HG03460 (cell line): ENCODE measurements at regions not wholly inside any gene's neighbourhood (a gene's known extent, or its start where the extent isn't known, plus 50 kb on each side); places are given as distances from the start of the nearest gene placed in this dataset.

Experiments used
- ATAC-seq: cut with Tn5 transposase; IDR thresholded peaks from one replicate; pipeline ENCODE4 v1.9.1; 2021; ENCODE audit not compliant: unreplicated experiment

DNA sequence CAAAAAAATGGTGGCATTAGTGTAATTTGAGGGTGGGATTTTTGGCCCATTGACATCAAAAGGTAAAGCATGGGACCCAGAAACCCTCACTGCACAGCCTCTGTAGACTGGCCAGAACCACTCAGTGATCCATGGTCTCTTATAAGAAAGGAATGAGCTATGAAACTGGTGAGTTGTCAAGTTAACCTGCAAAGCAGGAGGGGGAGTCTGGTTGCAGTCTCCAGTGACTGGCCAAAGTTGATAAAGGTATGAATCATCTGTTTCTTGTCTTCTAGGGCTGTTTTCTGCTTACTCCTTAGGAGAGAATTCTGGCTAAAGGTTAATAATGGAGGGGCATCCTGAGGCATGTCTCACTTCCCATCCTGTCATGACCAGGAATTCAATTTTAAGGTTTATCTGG, 325.2 kb downstream of the TLR4 start:
- no peak for ATAC-seq

DNA sequence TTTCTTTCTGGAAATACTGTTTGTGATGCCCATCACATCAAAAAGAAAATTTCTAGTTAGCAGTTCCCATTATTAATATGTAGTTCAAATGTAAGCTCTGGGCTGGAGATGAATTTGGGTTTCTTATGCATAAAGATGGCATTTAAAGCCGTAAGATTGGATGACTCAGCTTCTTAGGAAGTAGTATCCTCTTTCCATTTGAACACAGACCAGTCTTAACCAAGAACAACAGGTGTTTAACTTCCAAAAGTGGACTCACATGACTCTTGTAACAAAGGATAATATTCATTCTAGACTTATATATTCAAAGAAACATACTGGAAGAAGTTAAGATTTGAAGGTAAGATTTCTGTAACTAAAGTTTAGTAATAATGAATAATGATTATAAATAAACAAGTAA, 330.5 kb downstream of the TLR4 start:
- no peak for ATAC-seq

DNA sequence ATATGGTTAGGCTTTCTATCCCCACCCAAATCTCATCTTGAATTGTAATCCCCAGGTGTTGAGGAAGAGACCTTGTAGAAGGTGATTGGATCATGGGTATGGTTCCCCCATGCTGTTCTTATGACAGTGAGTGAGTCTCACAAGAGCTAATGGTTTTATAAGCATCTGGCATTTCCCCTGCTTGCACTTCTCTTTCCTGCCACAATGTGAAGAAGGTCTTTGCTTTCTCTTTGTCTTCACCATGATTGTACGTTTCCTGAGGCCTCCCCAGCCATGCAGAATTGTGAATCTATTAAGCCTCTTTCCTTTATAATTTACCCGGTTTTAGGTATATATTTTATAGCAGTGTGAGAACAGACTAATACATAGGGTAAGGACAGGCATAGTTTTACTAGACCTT, 334.5 kb downstream of the TLR4 start:
- ATAC-seq: no peak

DNA sequence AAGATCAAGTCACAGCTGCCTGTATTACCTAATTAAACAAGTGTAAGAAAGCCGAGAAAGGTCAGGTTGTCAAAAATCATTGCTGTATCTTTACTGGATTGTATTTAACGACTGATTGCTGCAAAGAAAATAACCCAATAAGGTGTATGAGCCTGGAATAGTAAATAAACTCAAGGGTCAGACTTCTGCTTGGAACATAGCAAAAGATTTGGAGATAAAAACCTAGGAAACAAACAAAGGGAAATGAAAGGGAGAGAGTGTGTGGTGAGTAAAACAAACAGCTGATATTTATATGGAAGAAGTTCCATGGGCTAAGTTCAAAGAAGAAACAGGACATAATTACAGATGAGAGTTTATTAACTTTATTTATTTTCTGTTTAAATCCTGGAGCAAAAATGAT, 354.0 kb downstream of the TLR4 start:
- no peak for ATAC-seq

DNA sequence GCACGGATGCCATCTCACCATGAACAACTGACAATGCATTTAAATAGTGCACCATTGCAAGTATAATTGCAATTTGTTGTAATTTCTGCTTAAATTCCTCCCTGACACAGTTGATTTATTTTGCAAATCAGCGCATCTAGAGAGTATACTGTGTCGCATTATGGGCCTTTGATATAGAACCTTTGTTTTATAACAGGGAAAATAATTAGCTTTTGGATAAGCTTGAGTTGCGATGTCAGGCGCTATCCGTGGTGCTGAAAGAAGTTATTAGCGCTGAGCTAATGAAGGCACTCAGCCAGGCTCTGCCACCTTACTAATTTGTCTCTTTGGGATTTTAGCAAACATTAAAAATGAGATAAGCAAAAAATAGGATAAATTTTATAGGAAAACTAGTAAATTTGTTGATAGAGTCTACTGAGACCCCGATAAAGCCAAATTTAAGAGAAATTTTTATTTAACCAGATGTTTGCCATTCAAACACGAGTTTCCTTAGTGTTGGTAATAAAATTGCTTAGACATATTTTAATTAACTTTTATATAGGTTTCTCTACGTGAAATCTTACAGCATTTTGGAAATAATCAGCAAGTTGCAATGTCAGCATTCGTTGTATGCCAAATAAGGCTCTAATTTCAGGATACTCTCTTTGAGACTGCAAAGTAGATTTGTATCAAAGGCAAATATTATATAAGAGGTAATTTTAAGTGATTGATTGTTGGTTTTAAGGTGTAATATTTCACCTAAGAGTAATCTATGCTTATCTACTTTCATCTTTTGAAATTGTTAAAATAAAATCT, 355.5 kb downstream of the TLR4 start:
- ATAC-seq: no peak

DNA sequence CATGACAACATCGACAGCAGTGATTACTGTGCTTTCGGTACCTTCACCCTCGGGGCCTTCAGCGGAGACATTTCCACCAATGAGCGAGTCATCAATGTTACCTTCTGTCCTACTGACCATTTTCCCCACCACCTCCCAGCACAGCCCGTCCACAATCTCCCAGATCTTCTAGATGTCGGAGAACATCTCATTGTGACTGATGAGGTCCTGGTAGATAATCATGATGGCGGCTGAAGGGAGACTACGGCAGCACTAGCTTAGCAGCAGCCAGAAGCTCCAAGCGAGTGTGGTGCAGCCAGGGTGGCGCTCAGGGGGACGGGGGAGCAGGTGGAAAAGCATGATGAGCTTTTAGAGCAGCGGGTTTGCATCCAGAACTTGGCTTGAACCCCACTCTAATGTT, 379.0 kb downstream of the TLR4 start:
- no peak for ATAC-seq

DNA sequence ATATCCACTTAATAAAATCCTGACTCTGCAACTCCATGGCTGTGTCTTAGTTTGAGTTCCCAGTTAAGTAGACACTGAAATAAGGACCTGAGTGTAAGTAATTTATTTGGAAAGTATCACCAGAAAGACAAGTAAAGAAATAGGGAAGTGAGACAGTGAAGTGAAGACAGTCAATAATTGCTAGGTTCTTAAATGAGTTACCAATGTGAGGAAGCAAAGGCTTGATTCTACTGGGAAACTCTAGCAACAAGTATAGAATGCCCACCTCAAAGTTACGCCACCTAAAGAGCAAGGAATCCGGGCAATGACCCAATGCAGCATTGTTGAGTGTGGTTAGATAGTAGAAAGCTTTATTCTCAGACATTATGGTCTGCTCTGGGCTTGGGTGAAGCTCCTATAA, 383.9 kb downstream of the TLR4 start:
- ATAC-seq: no peak

DNA sequence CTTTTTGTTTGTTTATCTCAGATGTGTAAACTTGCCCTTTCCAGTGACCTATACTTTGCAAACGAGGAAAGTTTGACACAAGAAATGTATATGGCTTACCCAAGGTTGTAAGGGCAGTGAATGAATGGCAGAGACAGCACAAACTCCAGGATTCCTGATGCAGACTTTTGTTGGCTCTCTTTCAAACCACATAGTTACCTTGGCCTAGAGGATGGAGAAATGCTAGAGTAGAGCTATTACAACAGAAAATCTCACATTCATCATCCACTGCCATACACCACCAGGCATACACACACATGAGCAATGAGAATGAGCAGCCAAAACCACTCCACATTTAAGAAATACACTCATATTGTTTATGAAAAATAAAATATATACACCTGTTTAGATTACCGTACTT, 387.0 kb downstream of the TLR4 start:
- no peak for ATAC-seq

DNA sequence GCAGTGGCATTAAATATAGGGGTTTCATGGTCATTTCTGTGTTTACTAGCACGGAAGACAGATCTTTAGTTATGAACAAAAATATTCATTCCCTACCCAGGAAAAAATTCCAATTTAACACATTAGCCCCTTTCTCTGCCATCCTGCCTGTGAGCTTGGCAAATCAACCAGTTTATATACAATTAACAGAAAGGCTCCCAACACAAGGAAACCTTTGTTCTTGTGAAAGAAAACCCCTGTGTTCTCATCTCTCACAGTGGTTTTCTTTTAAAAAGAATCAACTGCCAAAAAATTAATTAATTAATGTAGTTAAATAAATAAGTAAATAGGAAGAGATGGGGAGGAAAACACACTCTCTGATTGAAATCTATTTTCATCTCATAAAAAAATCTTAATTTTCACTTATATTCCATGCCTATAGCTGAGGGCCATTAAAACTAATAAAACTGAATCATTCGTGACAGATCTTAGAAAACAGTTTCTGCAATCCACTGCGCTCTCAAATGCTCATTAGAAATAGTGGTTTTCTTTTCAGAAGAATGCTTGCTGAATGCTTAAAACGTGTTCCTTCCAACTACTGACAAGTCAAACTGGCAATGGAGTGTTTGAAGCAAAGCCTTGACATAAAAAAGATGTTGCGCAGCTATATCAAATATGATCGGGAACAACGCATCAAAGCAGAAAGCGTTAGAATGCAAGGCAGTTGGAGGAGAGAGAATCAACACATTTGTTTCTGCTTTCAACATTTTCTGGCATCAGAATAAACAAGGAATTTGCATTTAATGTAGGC, 387.7 kb downstream of the TLR4 start:
- ATAC-seq: no peak

DNA sequence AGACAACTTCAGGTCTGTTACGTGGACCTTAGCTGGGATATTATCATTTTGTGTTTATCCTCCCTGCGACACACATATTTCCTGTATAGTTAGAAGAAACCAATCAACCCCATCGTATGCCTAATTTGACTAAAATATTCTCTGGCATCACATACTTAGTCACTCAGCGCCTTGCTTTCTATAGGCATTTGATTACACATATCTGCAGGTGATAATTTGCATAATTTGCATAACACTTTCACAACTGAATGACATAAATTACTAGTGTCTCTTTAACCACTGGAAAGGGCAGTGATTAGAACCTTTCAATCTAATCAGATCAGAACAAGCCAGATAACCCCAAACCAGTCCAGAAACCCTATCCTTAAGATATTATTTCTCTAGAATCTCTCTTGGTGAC, 390.2 kb downstream of the TLR4 start:
- no peak for ATAC-seq

DNA sequence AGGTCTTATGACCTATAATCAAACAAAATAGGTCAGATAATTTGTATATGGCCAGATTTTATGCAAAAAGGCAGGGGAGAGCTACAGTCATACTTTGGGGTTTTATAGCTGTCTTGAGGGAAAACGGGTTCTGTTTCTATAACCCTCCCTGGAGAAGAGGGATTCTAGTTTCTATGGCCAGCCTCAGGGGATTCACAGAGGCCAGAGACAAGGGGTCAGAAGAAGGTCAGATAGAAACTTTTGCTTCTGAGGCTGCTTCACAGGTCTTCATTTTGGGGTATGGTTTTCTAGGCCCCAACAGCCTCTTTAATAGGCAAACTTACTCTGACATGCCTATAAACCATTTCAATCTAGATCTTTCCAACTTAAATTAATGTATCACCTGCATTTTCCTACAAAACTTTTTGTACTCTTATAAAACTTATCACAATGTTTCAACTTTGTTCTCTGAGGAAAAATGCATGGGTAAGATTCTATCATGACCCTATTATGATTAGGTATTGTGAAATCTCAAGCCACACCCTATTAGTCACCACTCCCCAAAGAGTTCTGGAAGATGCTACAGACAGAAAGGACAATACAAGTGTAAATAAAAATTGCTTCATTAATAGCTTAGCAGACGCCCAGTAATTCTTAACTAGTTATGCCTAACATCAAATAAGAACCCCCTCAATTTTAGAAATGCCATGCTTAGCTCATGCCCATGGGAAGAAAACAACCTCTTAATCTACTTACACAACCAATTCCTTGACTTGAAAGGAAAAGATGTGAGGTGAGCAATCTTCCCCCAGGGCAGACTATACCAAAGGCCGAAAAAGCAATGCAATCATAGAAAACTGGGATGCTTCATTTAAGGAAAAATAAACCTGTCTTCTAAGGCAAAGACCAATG, 396.6 kb downstream of the TLR4 start:
- ATAC-seq: no peak

DNA sequence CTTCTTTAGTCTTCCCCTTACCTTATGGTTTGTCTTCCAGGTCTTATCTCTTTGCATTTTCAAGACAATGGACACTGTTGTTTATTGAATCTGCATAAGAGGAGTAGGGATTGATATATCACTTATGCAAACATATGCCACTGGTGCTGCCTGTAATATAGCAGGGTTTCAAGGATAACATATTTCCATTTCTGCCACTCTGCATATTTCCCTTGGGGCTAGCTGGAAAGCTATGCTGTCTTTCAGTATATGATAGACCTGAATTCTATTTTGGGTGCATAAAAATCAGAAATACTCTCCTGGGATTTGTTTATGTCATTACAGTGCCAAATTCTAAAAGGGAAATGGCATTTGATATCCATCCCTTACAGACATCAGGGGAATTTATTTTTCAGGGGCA, 400.2 kb downstream of the TLR4 start:
- ATAC-seq: no peak

DNA sequence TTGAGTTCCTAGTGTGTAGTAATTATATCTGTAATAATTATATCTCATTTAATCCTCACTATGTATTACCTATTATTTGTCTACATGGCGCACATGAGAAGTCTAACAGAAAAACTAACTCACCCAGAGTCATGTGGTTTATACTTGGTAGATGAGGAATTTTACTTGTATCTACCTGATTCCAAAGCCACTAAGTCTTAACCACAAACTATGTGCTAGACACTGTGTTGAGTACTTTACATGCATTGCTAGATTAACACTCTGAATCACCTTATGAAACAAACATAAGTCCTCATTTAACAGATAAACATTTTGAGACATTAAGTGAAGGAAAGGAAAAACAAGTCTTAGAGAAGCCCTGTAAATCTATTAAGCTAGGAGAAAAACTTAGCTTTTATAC, 404.8 kb downstream of the TLR4 start:
- ATAC-seq: no peak

DNA sequence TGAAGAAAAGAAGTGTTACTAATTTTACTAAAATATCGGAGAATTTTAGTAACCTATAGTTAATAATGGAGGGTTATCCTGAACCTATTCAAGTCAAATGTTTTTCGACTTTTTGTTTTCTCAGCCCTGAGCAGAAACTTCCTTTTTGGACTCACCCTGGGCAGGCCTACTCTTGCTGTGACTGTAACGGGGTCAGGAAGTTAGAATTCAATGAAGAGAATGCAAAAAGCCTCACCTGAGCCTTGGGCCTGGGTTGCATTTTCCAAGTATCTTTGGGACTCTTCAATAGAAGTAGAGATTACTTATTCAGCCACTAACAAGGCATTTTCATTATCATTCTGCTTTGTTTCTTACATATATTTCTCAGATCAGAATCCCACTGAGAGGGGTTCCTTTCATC, 405.3 kb downstream of the TLR4 start:
- ATAC-seq: no peak

DNA sequence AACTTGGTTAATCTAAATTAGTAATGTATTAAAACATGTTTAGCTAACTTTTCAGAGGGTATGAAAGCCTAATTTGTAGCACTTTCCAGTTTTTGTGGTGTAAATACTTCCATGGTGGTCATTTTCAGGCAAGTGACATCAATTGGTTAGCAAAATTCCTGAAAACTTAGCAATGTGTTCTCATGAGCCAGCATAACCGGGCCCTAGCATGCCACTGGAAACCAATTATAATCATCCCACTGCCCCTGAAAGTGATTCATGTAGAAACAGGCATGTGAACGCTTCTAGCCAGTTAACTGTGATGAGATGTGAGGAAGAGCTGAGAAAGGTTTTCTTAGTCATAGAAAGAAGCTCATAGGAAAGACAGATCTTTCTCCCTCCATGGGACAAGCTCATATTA, 417.2 kb downstream of the TLR4 start:
- no peak for ATAC-seq

DNA sequence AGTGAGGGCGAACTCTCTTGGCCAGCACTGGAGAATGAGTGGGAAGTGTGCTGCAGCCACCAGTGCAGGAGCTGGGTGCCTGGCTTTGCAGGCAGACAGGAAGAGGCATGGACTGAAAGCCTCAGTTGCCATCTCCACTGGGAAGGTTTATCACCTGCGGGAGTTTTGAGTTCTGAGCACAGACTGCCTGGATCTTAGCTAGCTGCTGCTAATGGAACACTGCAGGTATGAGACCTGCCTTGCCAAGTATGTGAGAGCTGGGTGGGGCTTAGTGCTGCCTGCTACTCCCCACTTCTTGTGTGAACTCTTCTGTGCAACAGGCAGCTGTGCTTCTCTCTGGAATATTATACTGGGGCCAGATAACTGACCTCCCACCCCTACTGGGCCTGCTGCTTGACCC, 424.1 kb downstream of the TLR4 start:
- no peak for ATAC-seq

DNA sequence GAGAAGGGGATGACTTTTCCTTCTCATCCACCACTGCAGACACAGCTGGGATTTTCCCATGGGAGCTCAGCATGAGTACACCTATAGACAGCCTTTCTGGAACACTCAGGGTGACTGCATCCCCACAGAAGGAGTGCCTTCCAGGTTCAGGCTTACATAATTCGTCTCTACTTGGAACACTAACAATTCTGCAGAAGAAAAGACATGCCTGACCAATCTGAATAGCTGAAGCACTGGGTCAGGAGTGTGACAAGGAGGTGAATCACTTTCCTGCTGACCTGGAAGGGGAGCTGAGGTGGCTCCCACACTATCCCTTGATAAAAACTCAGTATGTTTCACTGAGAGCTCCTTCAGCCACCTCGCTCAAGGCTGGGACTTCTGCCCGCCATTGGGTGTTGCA, 425.3 kb downstream of the TLR4 start:
- ATAC-seq: no peak

DNA sequence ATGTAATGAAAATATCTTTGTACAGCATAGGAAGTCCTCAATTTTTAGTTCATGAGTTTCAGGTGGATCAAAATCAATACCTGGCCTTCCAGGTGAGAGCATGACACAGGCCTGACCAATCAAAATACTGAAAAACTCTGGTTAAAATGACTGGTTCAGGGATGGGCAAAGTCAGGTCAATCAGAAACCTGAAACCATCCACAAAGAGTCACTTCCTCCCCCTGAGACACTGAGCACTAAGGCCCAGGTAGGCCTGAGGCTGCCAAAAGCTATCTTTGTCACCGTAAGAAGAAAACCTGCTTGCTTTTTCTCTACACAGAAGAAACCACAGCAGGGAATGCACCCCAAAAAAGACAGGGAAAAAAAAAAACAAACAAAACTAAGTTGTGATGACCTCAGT, 444.8 kb downstream of the TLR4 start:
- ATAC-seq: no peak

DNA sequence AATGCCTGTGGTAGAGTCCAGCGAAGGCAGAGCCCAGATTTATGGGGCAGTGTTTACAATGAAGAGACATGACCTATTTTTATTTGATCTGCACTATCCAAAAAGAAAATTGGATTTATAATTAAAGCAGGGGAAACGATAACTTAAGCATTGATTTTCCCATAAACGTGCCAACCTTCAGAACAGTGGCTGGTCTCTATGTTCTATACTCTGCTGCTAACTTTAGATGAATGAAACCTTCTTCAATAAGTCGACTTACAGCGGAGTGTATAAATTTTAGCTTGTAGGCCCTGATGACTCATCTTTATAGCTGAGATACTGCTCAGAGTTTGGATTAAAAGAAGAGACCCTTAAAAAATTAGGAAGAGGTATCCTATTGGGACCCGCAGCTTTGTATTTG, 452.6 kb downstream of the TLR4 start:
- ATAC-seq: no peak

DNA sequence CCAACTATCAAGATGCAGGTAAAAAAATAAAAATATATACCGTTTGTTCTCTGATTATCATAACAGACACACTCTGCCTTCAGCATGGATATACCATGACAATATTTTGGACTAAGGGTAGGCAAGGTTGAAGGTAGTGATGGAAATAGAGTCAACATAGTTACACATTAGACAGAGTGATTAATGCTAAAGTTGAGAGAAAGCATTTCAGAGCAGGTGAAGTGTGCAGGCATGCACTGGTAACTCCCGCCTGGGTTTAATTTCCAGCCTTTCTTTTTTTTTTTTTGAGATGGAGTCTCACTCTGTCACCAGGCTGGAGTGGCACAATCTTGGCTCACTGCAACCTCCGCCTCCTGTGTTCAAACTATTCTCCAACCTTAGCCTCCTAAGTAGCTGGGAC, 458.5 kb downstream of the TLR4 start:
- no peak for ATAC-seq

DNA sequence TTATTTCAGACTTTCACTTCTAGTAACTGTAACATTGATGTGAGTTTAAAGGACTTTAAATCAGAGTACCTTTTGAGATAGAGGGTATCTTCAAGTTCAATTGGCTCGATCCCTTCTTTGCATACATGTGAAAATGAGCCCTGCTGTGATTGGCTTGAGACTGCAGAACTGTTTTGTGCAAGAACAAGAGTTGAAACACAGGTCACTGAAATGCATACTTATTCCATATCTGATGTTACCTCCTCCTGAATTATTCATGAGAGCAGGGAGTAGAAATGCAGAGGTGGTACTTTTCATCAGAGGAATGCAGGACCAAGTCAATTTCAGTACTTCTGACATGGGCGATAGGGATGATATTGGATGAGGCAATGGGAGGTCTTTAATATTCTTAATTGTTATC, 459.5 kb downstream of the TLR4 start:
- no peak for ATAC-seq

DNA sequence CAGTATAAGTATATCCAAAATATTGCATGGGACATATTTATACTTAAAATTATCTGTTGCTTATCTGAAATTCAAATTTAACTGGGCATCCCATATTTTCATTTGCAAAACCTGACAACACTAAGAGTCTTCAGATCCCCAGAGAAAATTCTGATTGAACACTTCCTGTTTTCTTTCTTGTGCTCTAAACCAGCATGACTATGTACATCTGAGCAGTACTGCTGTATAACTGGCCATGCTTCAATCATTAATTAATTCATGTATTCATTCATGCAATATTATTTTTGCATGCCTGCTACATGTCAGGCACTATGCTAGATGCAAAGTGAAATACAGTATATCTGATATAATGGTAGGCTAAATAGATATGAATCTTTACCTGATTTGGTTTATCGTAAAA, 461.2 kb downstream of the TLR4 start:
- ATAC-seq: no peak
